Keratinocyte (primary cell): ENCODE measurements at regions not wholly inside any gene's neighbourhood (a gene's known extent, or its start where the extent isn't known, plus 50 kb on each side); places are given as distances from the start of the nearest gene placed in this dataset.

ENCODE experiments used
- DNase-seq: peaks from one replicate; pipeline ENCODE4 v3.0.0-alpha.2; 2011; ENCODE audit warnings: low read depth, missing footprints, low spot score
- FAIRE-seq: peaks from 2 replicates; lab custom pipeline; 2011; peaks lifted over from hg19 to GRCh38; lab: Jason Lieb, UNC
- H2AFZ ChIP-seq: 2 replicates; pipeline ENCODE4 v1.6.0; 2012; ENCODE audit warnings: low read length, control low read depth, inconsistent platforms; ENCODE audit not compliant: control insufficient read depth
- H3K27ac ChIP-seq: 2 replicates; pipeline ENCODE4 v1.5.1; 2011; ENCODE audit warnings: low read length; ENCODE audit not compliant: control insufficient read depth, insufficient read depth
- H3K27me3 ChIP-seq: 3 replicates; pipeline ENCODE4 v1.6.0; 2011; ENCODE audit warnings: low read length; ENCODE audit not compliant: control insufficient read depth, insufficient read depth; ENCODE audit errors: extremely low read depth
- H3K36me3 ChIP-seq, 2 experiments: 2 replicates in 1 of 2; 3 replicates in 1 of 2; pipeline ENCODE4 v1.5.1; 2011; ENCODE audit warnings: low read length in 2 of 2, mild to moderate bottlenecking in 1 of 2; ENCODE audit not compliant: control insufficient read depth in 2 of 2, insufficient read depth in 2 of 2; ENCODE audit errors: extremely low read depth in 1 of 2
- H3K4me1 ChIP-seq: 3 replicates; pipeline ENCODE4 v1.5.1; 2011; ENCODE audit warnings: low read length; ENCODE audit not compliant: control insufficient read depth, insufficient read depth; ENCODE audit errors: extremely low read depth
- H3K4me2 ChIP-seq: 3 replicates; pipeline ENCODE4 v1.6.0; 2011; ENCODE audit warnings: low read depth, low read length; ENCODE audit not compliant: control insufficient read depth, insufficient read depth; ENCODE audit errors: extremely low read depth
- H3K4me3 ChIP-seq, 3 experiments: fragments of 200-600 bp in 1 of 3; sonication (generic) in 1 of 3; 2 replicates in 2 of 3; 3 replicates in 1 of 3; pipeline ENCODE4 v1.5.1; 2011 to 2016; ENCODE audit warnings: low read length in 3 of 3, mild to moderate bottlenecking in 3 of 3, control low read depth in 2 of 3, inconsistent platforms in 1 of 3, low read depth in 1 of 3, mixed read lengths in 1 of 3, mixed run types in 1 of 3, moderate library complexity in 1 of 3; ENCODE audit not compliant: control insufficient read depth in 2 of 3, insufficient read depth in 2 of 3; ENCODE audit errors: extremely low read depth in 1 of 3
- H3K79me2 ChIP-seq: 2 replicates; pipeline ENCODE4 v1.6.0; 2012; ENCODE audit warnings: low read length; ENCODE audit not compliant: control insufficient read depth, insufficient read depth
- H3K9ac ChIP-seq: 3 replicates; pipeline ENCODE4 v1.6.0; 2011; ENCODE audit warnings: low read length; ENCODE audit not compliant: control insufficient read depth, insufficient read depth; ENCODE audit errors: extremely low read depth
- H3K9me1 ChIP-seq: 3 replicates; pipeline ENCODE4 v1.6.0; 2011; ENCODE audit warnings: low read length; ENCODE audit not compliant: control insufficient read depth, insufficient read depth; ENCODE audit errors: extremely low read depth
- H3K9me3 ChIP-seq: 2 replicates; pipeline ENCODE4 v1.5.1; 2012; ENCODE audit warnings: low read depth, low read length; ENCODE audit not compliant: control insufficient read depth
- H4K20me1 ChIP-seq: 3 replicates; pipeline ENCODE4 v1.6.0; 2011; ENCODE audit warnings: low read length; ENCODE audit not compliant: control insufficient read depth, insufficient read depth; ENCODE audit errors: extremely low read depth
- CTCF ChIP-seq, 3 experiments: IDR thresholded peaks in 1 of 3; conservative IDR thresholded peaks in 1 of 3; optimal IDR thresholded peaks in 1 of 3; 2 replicates in 2 of 3; 3 replicates in 1 of 3; pipeline versions ENCODE3 to v1.5.1; 2011; ENCODE audit warnings: low read length in 3 of 3, mild to moderate bottlenecking in 3 of 3, moderate library complexity in 2 of 3, control low read depth in 1 of 3, inconsistent platforms in 1 of 3; ENCODE audit not compliant: insufficient read depth in 2 of 3; ENCODE audit errors: extremely low read depth in 1 of 3
- EZH2 ChIP-seq: IDR thresholded peaks from one replicate; pipeline ENCODE4 v1.6.1; 2012; ENCODE audit warnings: inconsistent platforms, mild to moderate bottlenecking, low read length, moderate library complexity
- dilution Hi-C: fragments of 300-500 bp; cut with MboI; formaldehyde crosslinking; loops from one replicate; pipeline ENCODE4 v1.7.0; 2020; ENCODE audit warnings: low sequenced_read_pairs; ENCODE audit not compliant: extremely low pct_ligation_motif_present

- Histone ChIP-seq H3K4me1 (no peaks in the 10 kb centered on the region), H3K79me2 (no peaks in the 10 kb centered on the region), H3K4me2 (no peak overlapping the region), H3K9ac (no peak overlapping the region), H4K20me1 (no peaks in the 10 kb centered on the region), H3K36me3 (no peaks in the 10 kb centered on the region), H3K27ac (no peak overlapping the region), H3K9me1 (no peaks in the 10 kb centered on the region), H3K27me3 (no peaks in the 10 kb centered on the region), H3K4me3 (no peak overlapping the region), H2AFZ (no peak overlapping the region), H3K9me3 (peaks cover 15% of the 10 kb centered on the region)
- dilution Hi-C loops: no loop called here
- TF ChIP-seq CTCF (optimal IDR thresholded peaks at IDR 0.05 in 1 of 3, IDR thresholded peaks at IDR 0.05 in 1 of 3, conservative IDR thresholded peaks at IDR 0.05 in 1 of 3; ENCODE audit: extremely low read depth in 1 of 3, insufficient read depth in 2 of 3, low read length in 3 of 3): no peak
- no peak for TF ChIP-seq EZH2
- DNase-seq (no peak), FAIRE-seq (no peak)
Measured at GRCh38 chr14:101357038-101357437, 204.3 kb upstream of the DIO3 start.

- dilution Hi-C loops: no loop called here
- H2AFZ ChIP-seq: no peak overlapping the region
Measured at GRCh38 chr14:101357559-101358319, 203.6 kb upstream of the DIO3 start.

More at GRCh38 chr14:101357559-101358319, 203.6 kb upstream of the DIO3 start:
- Histone ChIP-seq H3K27me3 (no peaks in the 10 kb centered on the region), H3K4me2 (no peak overlapping the region), H3K4me1 (no peaks in the 10 kb centered on the region), H3K4me3 (no peak overlapping the region), H3K9ac (no peak overlapping the region), H4K20me1 (no peaks in the 10 kb centered on the region), H3K36me3 (no peaks in the 10 kb centered on the region), H3K9me3 (peaks cover 15% of the 10 kb centered on the region), H3K27ac (no peak overlapping the region), H3K9me1 (no peaks in the 10 kb centered on the region), H3K79me2 (no peaks in the 10 kb centered on the region)
- DNase-seq (no peak), FAIRE-seq (no peak)
- no peak for TF ChIP-seq EZH2
- no peak for TF ChIP-seq CTCF (optimal IDR thresholded peaks at IDR 0.05 in 1 of 3, IDR thresholded peaks at IDR 0.05 in 1 of 3, conservative IDR thresholded peaks at IDR 0.05 in 1 of 3; ENCODE audit: extremely low read depth in 1 of 3, insufficient read depth in 2 of 3, low read length in 3 of 3)
